Calu3 (cell line): ENCODE measurements at regions not wholly inside any gene's neighbourhood (a gene's known extent, or its start where the extent isn't known, plus 50 kb on each side); places are given as distances from the start of the nearest gene placed in this dataset.
A peak's percentile ranks its signal among the peaks of the same experiment; 100 is the strongest.
"Not testable (repeated sequence)": the region's sequence is repeated elsewhere in the genome, so short reads cannot be mapped to it uniquely, and the experiment has no call there.

Source experiments
- BruUV-seq: library from RNA; stranded (reverse); fragments of 400-500 nt; replicated peaks from 2 replicates; lab custom pipeline; 2021; lab: Mats Ljungman, UMichigan
- CTCF ChIA-PET: fragments of 300-600 bp; sonication (Branson Sonifier 250); formaldehyde crosslinking; loops from one replicate; lab custom pipeline; 2022; ENCODE audit warnings: antibody characterized with exemption; lab: Charles Lee
- DNase-seq: peaks from one replicate; pipeline ENCODE4 v3.0.0; 2022
- H3K27ac Mint-ChIP-seq: one replicate; pipeline ENCODE4 v1.8.0; 2022; ENCODE audit warnings: mixed read lengths; ENCODE audit not compliant: unreplicated experiment
- H3K27me3 Mint-ChIP-seq: one replicate; pipeline ENCODE4 v1.8.0; 2022; ENCODE audit warnings: mixed read lengths; ENCODE audit not compliant: unreplicated experiment
- H3K36me3 Mint-ChIP-seq: one replicate; pipeline ENCODE4 v1.8.0; 2022; ENCODE audit warnings: mild to moderate bottlenecking, moderate library complexity, mixed read lengths; ENCODE audit not compliant: insufficient read depth, unreplicated experiment
- H3K4me1 Mint-ChIP-seq: one replicate; pipeline ENCODE4 v1.8.0; 2022; ENCODE audit warnings: mild to moderate bottlenecking, low read depth, mixed read lengths; ENCODE audit not compliant: unreplicated experiment
- H3K4me3 Mint-ChIP-seq: one replicate; pipeline ENCODE4 v1.8.0; 2022; ENCODE audit warnings: mild to moderate bottlenecking, low read depth, moderate library complexity, mixed read lengths; ENCODE audit not compliant: unreplicated experiment
- H3K9me3 Mint-ChIP-seq: one replicate; pipeline ENCODE4 v1.8.0; 2022; ENCODE audit warnings: low read depth, mixed read lengths; ENCODE audit not compliant: unreplicated experiment
- CTCF ChIP-seq: fragments of 200-600 bp; IDR thresholded peaks from one replicate; pipeline ENCODE4 v1.8.0; 2022; ENCODE audit warnings: antibody characterized with exemption; ENCODE audit not compliant: unreplicated experiment
- intact Hi-C: fragments of 100-400 bp; cut with micrococcal nuclease; formaldehyde crosslinking; loops from one replicate; pipeline ENCODE4 v1.10.0; 2022; ENCODE audit not compliant: unreplicated experiment

GRCh38 chr12:19616781-19617180, 177.5 kb downstream of the AEBP2 start:
- H3K36me3 Mint-ChIP-seq: no peaks in the 10 kb centered on the region
- no TSS peak for BruUV-seq
- no peak for DNase-seq
- TF ChIP-seq CTCF: no peak
- no peak overlapping the region for H3K27ac Mint-ChIP-seq
- CTCF ChIA-PET: no interaction called here
- no peak overlapping the region for H3K4me3 Mint-ChIP-seq
- peaks cover 1% of the 10 kb centered on the region for H3K9me3 Mint-ChIP-seq
- H3K4me1 Mint-ChIP-seq: peaks cover 8% of the 10 kb centered on the region
- intact Hi-C loops: no loop called here
- H3K27me3 Mint-ChIP-seq: no peaks in the 10 kb centered on the region

GRCh38 chr12:19620222-19620621, 180.9 kb downstream of the AEBP2 start:
- no peak for TF ChIP-seq CTCF

GRCh38 chr12:19623751-19624399, 184.6 kb downstream of the AEBP2 start:
- BruUV-seq: no TSS peak
- no peak for DNase-seq
- CTCF ChIA-PET: no interaction called here
- Mint-ChIP-seq H3K4me1 (no peaks in the 10 kb centered on the region), H3K4me3 (no peak overlapping the region), H3K27me3 (no peaks in the 10 kb centered on the region), H3K36me3 (no peaks in the 10 kb centered on the region), H3K27ac (no peak overlapping the region), H3K9me3 (peaks cover 2% of the 10 kb centered on the region)
- no peak for TF ChIP-seq CTCF
- intact Hi-C loops: no loop called here

More at GRCh38 chr12:19620222-19620621, 180.9 kb downstream of the AEBP2 start:
- no TSS peak for BruUV-seq
- intact Hi-C loops: no loop called here
- Mint-ChIP-seq H3K27ac (peak overlapping the region; percentile 3), H3K9me3 (no peaks in the 10 kb centered on the region), H3K36me3 (no peaks in the 10 kb centered on the region), H3K4me3 (no peak overlapping the region), H3K27me3 (no peaks in the 10 kb centered on the region), H3K4me1 (peaks cover under 1% of the 10 kb centered on the region)
- peak; percentile 77 for DNase-seq
- CTCF ChIA-PET: interaction anchor here (0.9 kb wide), 1 partner anchor 337 kb away, joined by 3 read pairs; no protein-coding TSS in a partner anchor

DNA sequence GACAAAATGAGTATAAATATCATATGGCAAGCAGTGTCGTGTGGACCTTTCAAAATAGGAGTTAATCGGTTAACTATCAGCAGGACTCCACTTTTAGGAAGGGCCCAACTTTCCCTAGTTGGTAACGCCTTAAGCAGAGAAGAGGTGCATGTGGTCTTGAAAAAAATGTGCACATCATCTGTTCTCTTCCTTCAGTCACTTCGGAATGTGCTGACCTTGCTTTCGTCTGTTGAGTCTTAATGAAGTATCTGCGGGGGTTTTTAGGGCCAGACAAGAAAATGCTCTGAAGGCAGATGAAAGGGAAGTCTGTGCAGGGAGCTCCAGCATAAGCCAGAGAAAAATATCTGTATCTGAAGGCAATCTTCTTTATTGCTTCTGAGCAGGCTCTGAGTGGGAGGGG, 185.2 kb downstream of the AEBP2 start:
- intact Hi-C loops: no loop called here
- no TSS peak for BruUV-seq
- Mint-ChIP-seq H3K4me3 (no peak overlapping the region), H3K27me3 (no peaks in the 10 kb centered on the region), H3K4me1 (no peaks in the 10 kb centered on the region), H3K36me3 (no peaks in the 10 kb centered on the region), H3K9me3 (peaks cover 2% of the 10 kb centered on the region), H3K27ac (no peak overlapping the region)
- CTCF ChIA-PET: no interaction called here
- no peak for TF ChIP-seq CTCF
- no peak for DNase-seq

DNA sequence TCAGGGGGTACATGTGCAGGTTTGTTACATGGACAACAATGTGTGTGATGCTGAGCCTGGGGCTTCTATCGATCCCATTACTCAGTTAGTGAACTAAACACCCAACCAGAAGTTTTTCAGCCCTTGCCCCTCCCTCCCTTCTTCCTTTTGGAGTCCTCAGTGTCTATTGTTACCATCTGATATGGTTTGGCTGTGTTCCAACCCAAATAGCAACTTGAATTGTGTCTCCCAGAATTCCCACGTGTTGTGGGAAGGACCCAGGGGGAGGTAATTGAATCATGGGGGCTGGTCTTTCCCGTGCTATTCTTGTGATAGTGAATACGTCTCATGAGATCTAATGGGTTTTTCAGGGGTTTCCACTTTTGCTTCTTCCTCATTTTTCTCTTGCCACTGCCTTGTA, 186.3 kb downstream of the AEBP2 start:
- H3K36me3 Mint-ChIP-seq, H3K4me3 Mint-ChIP-seq, H3K27me3 Mint-ChIP-seq, H3K27ac Mint-ChIP-seq, H3K9me3 Mint-ChIP-seq, intact Hi-C loops, DNase-seq, BruUV-seq, H3K4me1 Mint-ChIP-seq, CTCF ChIA-PET: not testable (repeated sequence)
